Lung (tissue), 11 donors: ENCODE measurements at regions not wholly inside any gene's neighbourhood (a gene's known extent, or its start where the extent isn't known, plus 50 kb on each side); places are given as distances from the start of the nearest gene placed in this dataset.

Source experiments
- ATAC-seq: fragments of 200-7000 bp; cut with Tn5 transposase; one replicate; pipeline ENCODE4 v1.9.1; 2020; ENCODE audit warnings: moderate number of reproducible peaks; ENCODE audit not compliant: insufficient read depth, low FRiP score
- DNase-seq, 3 donors: peaks; one replicate each; pipeline ENCODE4 v3.0.0-alpha.2; 2013 to 2017
- H3K27ac ChIP-seq, 2 donors: one replicate each; pipeline ENCODE4 v1.5.1; 2013; ENCODE audit warnings: mild to moderate bottlenecking in 2 of 2, moderate library complexity in 2 of 2, control low read depth in 1 of 2, inconsistent platforms in 1 of 2, low read depth in 1 of 2, low read length in 1 of 2
- H3K27me3 ChIP-seq, 3 donors: one replicate each; pipeline ENCODE4 v1.5.1; 2013; ENCODE audit warnings: low read length in 2 of 3; ENCODE audit not compliant: control insufficient read depth in 3 of 3, insufficient read depth in 3 of 3
- H3K36me3 ChIP-seq, 4 donors: one replicate each; pipeline ENCODE4 v1.5.1; 2013; ENCODE audit warnings: low read length in 4 of 4, mild to moderate bottlenecking in 1 of 4, moderate library complexity in 1 of 4; ENCODE audit not compliant: control insufficient read depth in 4 of 4, insufficient read depth in 4 of 4
- H3K4me1 ChIP-seq, 5 donors: one replicate each; pipeline ENCODE4 v1.5.1; 2013; ENCODE audit warnings: low read length in 5 of 5, mild to moderate bottlenecking in 2 of 5, moderate library complexity in 1 of 5; ENCODE audit not compliant: control insufficient read depth in 5 of 5, insufficient read depth in 5 of 5
- H3K4me3 ChIP-seq: one replicate; pipeline ENCODE4 v1.5.1; 2013; ENCODE audit warnings: mild to moderate bottlenecking, control low read depth, moderate library complexity
- H3K9ac ChIP-seq, 2 donors: one replicate each; pipeline ENCODE4 v1.5.1; 2013; ENCODE audit warnings: low read length in 2 of 2, control low read depth in 1 of 2; ENCODE audit not compliant: insufficient read depth in 1 of 2
- H3K9me3 ChIP-seq, 4 donors: one replicate each; pipeline ENCODE4 v1.5.1; 2013; ENCODE audit warnings: low read length in 3 of 4, mild to moderate bottlenecking in 1 of 4, moderate library complexity in 1 of 4; ENCODE audit not compliant: control insufficient read depth in 4 of 4, insufficient read depth in 3 of 4
- CTCF ChIP-seq: IDR thresholded peaks from 2 replicates; pipeline ENCODE4 v1.5.1; 2012; ENCODE audit warnings: mild to moderate bottlenecking; ENCODE audit errors: control extremely low read depth, extremely low read depth
- WGBS, 2 donors: extraction: QIAGEN DNeasy Blood & Tissue Kit; methylation state at CpG; one replicate each; pipeline ENCODE4 v1.1.7; 2013; 5-methylcytosine and 5-hydroxymethylcytosine counted together
- donor health status: control.
- donor health status: control.
- donor health status: Bipolar disorder and iron deficiency.
- donor health status: healthy.
- donor health status: DM: yes; HTN: yes; CAD: no.

- DNase-seq = no peak
- TF ChIP-seq CTCF = no peak
- no peaks in the 10 kb centered on the region for H3K9me3 ChIP-seq
- H3K4me1 ChIP-seq = peaks cover 0 to 6% (median 2%) of the 10 kb centered on the region in 5 donors
- H3K4me3 ChIP-seq = no peak overlapping the region
- ATAC-seq = no peak
- no peaks in the 10 kb centered on the region for H3K36me3 ChIP-seq
- H3K27me3 ChIP-seq = no peaks in the 10 kb centered on the region
- H3K27ac ChIP-seq = no peak overlapping the region
- H3K9ac ChIP-seq = no peak overlapping the region
Measured at GRCh38 chr10:4197676-4198075, 412.7 kb upstream of the KLF6 start.

- no peaks in the 10 kb centered on the region for H3K27me3 ChIP-seq
- WGBS, 2 donors = 27 to 33% methylated on average over 2 of the region's 2 CpGs
- no peak for DNase-seq
Measured at GRCh38 chr10:4196771-4197390, 411.9 kb upstream of the KLF6 start.

DNA sequence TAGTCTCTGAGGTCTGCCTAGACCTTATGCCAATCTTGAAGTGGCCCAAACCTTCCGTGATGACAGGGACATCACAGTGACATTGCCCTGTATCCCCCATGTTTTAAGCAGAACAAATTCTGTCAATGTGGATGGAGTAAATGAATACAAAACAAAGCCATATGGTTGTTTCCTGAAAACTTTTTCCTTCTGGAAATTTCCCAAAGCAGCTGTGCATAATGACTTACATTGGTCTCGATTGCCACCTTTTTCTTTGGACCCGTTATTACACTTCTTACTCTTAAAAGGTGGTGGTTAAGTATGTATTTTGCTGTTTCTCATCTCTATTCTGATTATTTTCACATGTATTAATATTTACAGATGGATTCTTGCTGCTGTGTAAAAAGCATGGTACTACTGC, 411.2 kb upstream of the KLF6 start:
- Histone ChIP-seq H3K4me3 (no peak overlapping the region), H3K36me3 (no peaks in the 10 kb centered on the region), H3K4me1 (peaks cover 0 to 6% (median 0%) of the 10 kb centered on the region in 5 donors), H3K9ac (no peak overlapping the region), H3K27ac (no peak overlapping the region), H3K9me3 (no peaks in the 10 kb centered on the region), H3K27me3 (no peaks in the 10 kb centered on the region)
- no peak for ATAC-seq
- 89 to 94% methylated on average over 3 of the region's 3 CpGs for WGBS, 2 donors
- no peak for TF ChIP-seq CTCF
- no peak for DNase-seq

More at GRCh38 chr10:4196771-4197390, 411.9 kb upstream of the KLF6 start:
- no peak for TF ChIP-seq CTCF
- no peaks in the 10 kb centered on the region for H3K9me3 ChIP-seq
- peak overlapping the region in 1 of 2 donors; percentile 55 for H3K27ac ChIP-seq
- ATAC-seq = no peak
- H3K4me3 ChIP-seq = no peak overlapping the region
- no peaks in the 10 kb centered on the region for H3K36me3 ChIP-seq
- H3K4me1 ChIP-seq = peaks cover 0 to 6% (median 0%) of the 10 kb centered on the region in 5 donors
- H3K9ac ChIP-seq = no peak overlapping the region

GRCh38 chr10:4195213-4195612, 410.2 kb upstream of the KLF6 start:
- no peak for TF ChIP-seq CTCF
- WGBS, 2 donors = 98% methylated on average over 14 of the region's 14 CpGs
- Histone ChIP-seq H3K27ac (no peak overlapping the region), H3K9ac (no peak overlapping the region), H3K4me1 (peaks cover 0 to 6% (median 0%) of the 10 kb centered on the region in 5 donors), H3K9me3 (no peaks in the 10 kb centered on the region), H3K36me3 (no peaks in the 10 kb centered on the region), H3K4me3 (no peak overlapping the region), H3K27me3 (no peaks in the 10 kb centered on the region)
- ATAC-seq (no peak), DNase-seq (no peak)
